Stimulated activated CD4-positive, alpha-beta T cell treated with anti-CD3 and anti-CD28 coated beads, Interleukin-12 subunit alpha, Interleukin-12 subunit beta, amount 100 ng/mL, for 4 hours (primary cell): ENCODE measurements at regions not wholly inside any gene's neighbourhood (a gene's known extent, or its start where the extent isn't known, plus 50 kb on each side); places are given as distances from the start of the nearest gene placed in this dataset.

Source experiments
- DNase-seq: peaks from one replicate; pipeline ENCODE4 v3.0.0-alpha.2; 2020

DNA sequence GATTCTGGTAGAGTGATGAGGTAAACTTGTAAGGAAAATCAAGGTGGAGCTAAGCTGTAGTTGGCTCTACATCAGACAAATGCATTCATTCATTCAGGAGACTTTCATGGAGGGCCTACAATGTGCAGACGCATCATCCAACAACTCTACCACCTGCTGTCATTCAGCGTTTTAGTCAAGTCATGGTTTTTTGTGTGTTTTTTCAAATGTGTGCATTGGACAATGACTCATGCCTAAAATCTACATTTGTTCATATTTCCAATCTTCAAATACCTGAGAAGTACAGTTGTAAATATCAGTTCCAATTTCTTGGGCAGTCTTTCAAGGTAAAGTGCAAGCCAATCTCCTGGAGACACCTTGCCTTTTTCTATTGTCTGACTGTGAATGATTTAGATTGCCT is 108.0 kb upstream of the LGALSL start:
- no peak for DNase-seq

DNA sequence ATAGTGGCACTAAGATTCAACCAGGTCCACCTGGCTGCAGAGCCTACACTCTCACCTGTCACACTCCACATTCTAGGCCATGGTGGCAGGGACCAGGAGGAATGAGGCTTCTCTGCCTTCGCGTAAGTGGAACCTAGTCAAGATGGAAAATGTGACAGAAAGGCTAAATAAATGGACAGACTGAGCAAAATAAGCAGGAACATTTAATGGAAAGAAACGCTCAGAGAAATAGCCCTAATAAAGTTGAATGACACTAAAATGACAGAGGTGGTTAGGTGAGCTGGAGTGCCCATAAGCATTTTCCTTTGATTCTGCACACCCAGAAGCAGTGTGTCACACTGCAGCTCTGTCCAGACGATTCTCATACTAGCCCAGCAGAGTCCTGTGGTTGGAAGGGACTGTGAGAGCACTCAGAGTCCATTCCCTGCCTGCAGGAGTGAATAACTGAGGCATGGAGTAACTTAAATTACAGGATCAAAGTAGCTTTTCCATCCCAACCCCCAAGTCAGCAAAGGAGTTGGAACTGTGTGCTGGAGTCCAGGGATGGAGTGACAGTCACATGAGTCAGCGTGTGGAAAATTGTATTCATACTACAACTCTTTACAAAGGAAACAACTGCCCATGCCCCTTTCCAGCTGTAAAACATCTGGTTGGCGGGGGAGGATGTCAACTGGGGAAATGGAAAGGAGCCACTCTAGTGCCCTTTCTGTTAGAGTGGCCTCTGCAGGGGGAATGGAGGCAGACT is 105.4 kb upstream of the LGALSL start:
- DNase-seq = no peak

DNA sequence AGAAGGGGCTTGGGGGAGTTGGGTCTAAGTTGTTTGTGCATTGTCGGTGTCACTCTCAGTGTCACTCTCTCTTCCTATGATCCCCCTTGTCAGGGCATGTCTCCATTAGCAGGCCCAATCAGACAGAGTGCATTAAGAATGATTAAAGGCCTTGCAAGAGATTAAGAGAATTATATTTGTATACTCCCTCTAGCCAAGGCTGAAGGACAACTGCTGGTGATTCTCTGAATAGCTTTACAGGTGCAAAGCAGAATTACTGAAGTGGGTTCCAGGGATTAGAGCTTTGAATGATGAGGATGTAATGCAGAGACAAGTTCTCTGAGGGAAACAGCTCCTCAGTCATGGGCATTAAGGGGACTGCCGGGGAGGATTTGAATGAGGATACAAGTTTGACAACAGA is 104.8 kb upstream of the LGALSL start:
- no peak for DNase-seq

DNA sequence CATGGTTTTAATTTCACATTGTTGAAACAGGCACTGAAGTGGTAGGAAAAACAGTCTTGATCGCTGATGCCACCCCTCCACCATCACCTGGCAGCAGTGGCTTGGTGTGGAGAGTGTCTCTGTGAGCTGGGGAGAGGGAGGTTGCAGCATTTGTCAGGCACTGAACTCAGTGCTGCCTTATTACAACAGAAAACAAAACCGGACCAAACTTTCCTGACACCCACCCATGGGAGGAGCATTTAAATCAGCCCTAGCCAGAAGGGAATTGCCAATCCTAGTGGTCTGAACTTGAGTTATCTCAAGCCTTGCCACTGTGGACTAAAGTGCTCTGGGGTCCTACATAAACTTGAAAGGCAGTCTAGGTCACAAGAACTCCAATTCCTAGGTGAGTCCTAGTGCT is 103.0 kb upstream of the LGALSL start:
- DNase-seq = no peak

DNA sequence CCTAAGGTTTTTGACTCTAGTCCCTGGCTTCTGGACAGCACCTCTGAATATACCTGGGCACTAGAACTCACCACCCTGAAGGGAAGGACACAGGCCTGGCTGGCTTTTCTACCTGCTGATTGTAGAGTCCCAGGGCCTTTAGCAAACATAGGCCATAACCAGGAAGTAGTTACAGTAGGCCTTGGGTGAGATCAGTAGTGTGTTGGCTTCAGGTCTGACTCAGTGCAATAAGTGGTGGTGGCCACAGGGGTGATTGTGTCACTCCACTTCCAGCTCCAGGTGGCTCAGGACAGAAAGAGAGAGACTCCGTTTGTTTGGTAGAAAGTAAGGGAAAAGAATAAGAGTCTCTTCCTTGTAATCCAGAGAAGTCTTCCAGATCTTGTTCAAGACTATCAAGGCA is 101.7 kb upstream of the LGALSL start:
- no peak for DNase-seq

DNA sequence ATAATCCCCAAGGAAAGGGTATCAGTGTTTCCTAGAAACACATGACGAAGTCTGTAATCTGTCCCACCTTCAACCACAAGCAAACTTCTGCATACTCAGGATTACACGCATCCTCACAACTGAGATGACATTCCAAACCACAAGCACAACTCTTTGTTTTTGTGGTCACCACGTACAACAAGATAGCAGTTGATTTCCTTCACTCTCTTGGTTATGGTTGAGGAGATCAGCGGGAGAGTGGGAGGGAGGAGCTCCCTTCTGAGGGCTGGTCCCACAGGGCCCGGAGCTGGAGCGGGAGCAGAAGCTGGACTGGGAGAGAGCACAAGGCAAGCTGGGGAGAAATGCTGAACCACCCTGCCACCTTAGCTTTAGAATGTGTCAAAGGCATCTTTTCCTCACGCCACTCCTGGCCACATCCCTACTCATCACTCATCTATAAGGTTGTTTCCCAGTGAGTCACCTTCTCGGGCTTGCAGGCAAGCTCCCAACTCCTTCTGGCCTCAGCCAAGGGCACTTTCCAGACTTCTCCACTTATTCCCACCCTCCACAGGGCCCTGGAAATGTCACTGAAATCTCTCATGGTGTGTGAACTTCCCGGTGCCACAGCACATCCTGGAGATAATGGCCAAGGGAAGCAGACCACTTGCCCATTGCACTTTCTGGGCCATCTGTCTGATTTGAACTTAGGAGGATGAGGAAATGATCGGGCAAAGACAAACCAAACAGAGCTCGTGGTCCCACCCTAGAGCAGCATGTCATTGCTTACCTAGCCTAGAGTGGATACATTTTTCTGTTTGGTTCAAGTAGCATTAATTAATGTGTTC is 98.9 kb upstream of the LGALSL start:
- DNase-seq = no peak

DNA sequence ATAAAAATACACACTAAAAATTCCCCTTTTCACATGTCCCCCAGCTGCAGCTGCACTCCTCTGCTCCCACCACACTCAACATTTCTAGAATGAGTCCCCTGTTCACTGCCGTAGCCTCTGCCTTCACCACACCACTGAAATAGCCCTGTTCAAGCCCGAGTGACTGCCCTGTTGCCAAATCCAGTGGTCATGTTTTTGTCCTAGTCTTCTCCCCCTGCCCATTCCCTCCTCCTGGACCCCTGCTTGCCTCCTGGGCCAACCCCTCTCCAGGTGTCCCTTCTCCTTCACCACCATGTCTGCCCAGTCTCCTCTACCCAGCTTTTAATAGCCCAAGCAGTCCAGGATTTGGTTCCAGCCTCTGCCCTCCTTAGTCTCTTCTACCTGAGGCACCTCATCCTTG is 97.1 kb upstream of the LGALSL start:
- DNase-seq = no peak

DNA sequence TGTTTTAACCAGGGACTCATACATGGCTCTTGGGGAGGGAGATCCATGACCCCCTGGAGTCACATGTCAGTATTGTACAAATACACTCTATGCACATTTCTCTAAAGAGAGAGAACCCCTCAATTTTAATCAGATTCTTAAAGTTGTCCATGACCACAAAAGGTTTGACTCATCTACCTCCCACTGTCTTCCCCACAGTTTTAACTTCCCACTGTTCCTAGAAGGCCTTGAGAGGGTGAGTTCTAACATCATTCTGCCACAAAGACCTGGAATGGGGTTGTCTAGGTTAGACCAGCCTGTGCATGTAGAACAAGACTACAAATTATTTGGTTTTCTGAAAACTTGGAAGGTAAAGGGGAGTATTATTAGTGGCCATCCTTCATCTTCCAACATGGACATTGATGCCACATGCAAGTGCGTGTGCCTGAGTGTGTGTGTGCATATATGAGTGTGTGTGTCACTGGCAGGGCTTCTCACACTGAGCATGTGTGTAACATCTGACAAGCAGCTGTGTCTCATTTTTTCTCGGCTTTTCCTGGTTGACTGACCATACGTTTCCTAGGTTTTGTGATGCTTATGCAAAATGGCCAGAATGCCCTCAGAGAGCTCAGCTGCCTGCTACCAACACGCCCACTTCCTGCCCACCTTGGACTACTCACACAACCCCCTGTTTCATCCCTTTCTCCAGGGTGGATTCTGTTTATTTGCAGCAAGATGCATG is 94.6 kb upstream of the LGALSL start:
- no peak for DNase-seq

DNA sequence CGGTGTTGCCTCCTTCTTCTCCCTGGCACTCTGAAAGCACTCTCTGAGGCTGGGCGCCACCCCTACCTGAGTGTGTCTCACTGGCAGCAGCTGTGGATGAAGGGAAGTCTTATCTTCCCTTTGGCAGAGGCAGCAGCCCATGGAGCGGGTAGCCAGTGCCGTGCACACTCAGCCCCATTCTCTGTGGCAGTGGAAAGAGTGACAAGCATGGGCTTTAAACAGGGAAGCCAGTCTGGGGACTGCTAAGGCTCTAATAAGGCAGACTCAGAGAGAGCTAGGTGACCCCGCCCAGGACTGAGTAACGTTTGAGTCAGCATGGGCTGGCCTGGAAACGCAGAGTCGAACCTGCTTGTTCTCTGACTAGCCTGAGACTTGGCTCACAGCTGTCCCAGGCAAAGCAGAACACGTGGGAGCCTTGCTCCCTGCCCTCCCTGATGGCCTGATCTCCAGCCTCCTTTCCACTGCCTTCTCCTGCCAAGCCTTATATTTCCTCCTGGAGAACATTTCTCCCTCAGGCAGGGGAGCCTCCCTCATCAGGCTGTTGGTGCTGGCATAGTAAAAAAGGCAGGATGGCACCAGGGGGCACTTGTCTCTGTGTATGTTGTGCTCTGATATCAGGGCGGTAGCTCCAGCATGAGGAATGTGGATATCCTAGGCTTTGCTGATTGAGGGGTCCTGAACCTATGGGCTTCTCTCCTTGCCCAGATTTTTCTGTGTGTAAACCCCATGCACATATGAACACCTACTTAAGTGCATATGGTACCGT is 93.9 kb upstream of the LGALSL start:
- DNase-seq = peak; percentile 52

DNA sequence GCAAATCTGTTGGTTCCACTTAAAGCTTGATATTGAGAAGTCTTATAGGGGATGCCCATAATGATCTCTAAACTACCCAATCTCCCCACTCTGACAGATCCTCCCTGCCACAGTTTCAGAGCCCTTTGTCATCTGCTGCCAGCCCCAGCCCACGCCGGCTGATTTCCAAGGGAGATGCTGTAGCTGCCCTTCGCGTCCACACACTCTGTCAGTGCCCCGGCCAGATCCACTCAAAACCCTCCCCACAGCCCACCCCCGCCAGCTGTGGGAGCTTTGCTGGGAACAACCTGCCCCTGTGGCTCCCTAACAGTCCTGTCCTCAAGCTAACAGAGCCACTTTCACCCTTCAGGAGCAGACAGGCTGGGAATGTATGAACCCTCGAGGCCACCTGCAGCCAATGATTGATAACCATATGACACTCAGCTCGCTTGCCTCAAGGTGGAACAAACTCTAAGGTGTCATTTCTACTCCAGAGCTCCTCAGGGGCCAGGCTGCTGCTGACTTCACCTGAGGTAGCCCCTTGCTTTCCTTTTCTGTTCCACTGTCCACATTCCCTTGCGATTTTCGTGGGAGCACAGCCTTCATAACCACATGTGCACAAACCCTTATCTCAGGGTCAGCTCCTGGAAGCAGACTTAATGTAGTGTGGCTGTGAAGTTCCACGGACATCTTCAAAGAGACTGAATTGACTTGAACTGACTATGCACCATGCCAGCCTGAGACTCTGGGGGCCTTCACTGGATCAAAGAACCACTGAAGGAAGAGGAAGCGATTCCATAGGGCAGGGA is 92.6 kb upstream of the LGALSL start:
- DNase-seq = no peak

DNA sequence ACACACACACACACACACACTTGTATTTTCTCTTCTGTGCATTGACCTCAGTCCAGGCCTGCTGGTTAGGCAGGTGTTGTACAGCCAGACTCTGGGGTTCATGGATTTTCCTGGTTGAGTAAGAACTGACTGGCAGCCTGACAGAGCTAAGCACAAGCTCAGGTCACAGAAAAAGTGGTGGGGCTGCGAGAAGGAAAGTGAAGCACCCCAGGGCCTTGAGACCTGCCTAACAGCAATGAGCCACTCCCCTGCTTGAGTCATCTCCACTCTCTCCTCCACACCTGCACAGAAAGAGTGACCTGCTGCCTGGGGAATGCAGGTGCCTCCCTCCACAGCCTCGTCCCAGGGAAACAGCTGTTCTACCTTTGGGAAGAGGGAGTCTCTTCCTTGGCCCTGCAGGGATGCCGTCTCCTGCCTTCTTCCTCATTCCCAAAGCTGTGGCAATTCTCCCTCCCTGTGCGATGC is 91.4 kb upstream of the LGALSL start:
- DNase-seq = no peak

DNA sequence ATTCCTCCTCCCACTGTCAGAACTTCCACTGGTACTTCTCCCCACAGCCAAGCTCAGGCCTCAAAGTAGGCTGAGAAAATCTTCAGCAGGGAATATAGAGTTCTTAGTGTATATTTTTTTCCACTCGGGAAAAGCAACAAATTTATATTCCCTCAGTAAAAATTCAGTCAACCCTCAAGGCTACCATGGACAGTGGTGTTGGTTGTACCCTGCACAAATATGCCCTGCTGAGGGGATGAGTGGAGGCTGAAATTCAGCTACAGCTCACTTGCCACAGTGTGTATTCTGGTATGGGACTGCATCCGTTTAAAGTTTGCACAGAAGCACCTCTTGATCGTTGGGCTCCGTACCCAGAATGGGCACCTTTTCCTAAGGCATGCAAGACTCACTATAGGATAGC is 90.8 kb upstream of the LGALSL start:
- no peak for DNase-seq

DNA sequence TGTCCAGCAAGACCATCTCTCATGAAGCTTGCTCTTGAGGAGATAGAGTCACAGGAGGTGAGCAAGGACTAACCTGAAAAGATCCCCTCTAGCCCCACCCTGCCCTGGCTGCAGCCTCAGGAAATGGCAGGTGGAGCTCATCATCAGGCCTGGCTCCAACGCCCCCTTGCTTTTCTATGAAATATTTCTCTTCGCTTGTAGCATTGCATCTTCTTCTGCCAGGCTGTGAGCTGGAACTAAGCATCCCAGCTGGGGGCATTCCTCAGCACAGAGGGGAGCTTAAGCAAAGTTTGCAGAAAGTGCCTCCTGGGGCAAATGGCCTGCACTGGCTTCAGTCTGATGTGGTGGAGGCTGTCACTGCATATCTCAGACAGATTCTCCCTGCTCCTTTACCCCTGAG is 90.1 kb upstream of the LGALSL start:
- no peak for DNase-seq

DNA sequence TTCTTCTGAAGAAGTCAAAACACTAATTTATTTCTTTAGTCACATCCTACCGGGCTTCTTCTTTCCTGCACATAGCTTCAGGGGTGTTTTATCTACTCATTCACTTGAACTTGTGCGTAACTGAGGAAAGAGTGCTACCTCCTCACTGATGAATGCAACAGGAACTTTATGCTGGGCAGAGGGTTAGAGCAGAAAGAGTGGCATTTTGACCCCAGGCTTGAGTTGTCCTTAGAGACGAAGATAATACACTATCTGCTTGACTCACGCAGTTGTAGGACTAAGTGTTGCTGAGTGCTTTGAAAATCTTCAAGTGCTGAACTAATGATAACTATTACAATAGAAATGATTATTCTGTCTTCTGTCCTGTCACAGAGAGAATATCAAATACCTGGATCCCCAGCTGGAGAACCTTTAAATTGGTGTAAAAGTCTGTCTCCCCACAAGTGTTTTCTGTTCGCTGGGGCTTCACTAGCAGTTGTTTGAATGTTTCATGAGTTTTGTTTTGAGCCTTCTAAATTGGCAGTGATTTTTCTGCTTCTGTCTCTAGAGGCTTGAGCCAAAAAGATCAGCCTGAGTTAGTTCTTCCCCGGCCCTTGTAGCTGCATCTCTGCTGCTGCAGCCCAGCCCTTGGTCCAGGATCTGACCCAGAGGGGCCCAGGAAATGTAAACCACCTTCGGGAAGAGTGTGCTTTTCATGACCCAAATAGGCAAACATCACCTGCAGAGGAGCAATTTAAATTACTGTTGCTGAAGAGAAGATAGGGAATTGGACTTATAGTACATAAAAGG is 86.3 kb upstream of the LGALSL start:
- no peak for DNase-seq

DNA sequence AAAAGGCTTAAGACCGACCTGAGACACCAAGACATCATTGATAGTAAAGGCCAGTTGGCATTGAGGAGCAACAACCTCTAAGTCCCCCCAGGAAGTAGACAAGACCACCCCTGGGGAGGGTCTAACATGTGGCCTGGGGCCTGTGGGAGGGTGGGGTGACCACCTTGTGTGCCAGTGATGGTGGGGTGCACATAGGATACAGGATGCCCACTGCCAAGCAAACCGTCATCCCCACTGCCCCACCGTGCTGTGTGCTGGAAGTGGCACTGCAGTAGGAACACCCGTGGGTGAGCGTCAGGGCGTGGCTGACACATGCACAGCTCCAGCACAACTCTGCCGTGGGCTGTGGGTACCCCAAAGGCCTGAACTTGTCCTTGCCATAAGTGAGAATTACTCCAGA is 84.3 kb upstream of the LGALSL start:
- no peak for DNase-seq

DNA sequence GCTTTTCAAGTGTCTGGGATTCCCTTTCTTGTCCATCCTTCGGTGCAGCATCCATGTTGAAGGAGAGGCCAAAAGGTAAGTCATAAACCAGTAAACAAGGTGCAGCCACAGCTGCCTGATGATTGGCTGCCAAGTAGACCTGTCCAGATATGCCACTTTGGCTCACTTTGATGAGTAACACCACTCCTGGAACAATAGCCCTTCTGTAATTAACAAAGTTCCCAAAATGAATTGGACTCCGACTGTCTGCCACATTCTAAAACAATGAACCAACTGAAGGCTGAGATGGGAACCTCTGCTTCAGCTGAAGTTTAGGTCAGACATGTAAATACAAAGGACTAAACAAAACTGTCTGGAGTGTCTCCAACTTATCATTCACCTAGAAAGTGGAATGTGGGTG is 82.2 kb upstream of the LGALSL start:
- DNase-seq = no peak

DNA sequence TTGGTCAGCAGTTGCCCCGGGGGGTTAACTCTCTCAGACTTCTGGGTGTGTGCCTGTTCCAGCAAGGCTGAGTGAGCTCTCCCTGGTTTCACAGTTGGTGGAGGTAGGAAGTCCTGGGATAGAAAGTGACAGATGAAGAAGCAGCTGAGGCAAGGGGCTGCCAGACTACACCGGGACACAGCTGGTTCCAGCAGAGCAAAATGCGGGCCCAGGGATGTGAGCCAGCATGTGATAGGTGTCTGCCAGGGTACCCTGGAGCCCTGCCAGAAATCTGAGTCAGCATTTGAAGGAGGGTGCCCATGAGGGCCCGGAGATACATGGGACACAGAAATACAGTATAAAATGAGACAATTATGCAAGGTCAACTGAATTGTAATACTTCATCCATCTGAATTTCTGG is 79.3 kb upstream of the LGALSL start:
- DNase-seq = no peak

DNA sequence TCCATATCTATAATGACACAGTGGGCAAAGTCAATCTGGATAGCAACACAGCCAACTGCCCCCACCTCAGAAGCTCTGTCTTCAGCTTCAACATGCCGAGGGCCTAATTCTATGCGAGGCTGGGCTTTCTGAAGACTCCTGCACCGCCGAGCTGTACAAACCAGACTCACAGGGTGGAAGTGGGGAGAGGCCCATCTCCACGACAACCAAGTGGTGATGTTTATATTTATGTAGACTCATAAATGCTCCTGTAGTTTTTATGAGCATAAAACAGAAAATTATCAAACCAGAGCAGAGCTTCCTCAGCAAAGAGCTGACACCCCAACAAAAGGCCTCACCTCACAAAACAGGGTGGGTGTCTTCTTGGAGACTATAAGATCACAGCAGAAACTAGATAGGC is 77.0 kb upstream of the LGALSL start:
- no peak for DNase-seq

DNA sequence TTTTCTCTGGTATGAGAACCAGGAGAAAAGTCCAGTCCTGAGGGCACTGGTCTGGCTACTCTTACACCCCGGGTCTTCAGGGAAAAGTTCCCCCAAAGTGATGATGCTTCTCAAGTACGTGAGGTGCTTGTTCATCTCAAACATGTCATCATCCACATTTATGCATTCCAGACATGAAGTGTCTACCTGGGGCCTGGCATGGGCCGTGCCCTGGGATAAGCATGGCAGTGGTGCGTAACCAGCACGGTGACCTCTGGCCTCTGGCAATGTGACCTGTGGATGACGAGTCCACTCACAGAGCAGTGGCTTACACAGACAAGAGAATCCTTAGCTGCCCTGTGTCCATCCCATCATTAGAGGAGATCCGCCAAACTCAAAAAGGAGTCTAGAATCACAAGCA is 74.8 kb upstream of the LGALSL start:
- no peak for DNase-seq

DNA sequence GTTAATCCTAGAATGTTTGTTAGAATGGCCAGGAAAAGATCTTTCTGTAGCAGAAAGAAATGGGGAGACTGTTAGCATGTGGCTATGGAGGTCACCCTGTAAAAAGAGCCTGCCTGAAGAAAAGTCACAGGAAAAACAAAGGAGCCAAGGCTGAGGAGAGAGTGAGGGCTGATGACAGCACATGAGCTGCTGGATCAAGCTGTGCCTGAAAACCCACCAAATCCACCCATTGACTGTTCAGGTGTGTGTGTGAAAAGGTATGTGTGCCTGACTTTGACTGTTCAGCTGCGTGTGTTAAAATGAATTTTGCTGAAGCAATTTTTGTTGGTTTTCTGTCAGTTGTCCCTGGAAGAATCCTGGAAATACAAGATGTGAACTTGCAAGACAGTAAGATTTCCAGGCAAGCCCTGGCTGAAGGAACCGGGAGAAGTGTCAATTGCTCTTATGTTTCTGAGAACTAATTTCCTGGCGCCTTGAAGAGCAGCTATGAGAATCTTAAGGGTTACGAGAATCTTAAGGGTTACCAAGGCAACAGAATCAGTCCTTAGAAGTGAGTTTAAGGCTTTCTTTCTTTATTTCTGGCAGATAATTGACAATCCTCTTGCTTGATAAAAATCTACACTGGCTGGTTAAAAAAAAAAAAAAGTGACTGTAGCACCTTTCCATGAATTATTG is 73.0 kb upstream of the LGALSL start:
- no peak for DNase-seq
